Inflammatory macrophage treated with lipopolysaccharide for 4 hours (primary cell): ENCODE measurements at regions not wholly inside any gene's neighbourhood (a gene's known extent, or its start where the extent isn't known, plus 50 kb on each side); places are given as distances from the start of the nearest gene placed in this dataset.
A peak's percentile ranks its signal among the peaks of the same experiment; 100 is the strongest.

ENCODE experiments used
- DNase-seq: peaks from one replicate; pipeline ENCODE4 v3.0.0-alpha.2; 2020

DNA sequence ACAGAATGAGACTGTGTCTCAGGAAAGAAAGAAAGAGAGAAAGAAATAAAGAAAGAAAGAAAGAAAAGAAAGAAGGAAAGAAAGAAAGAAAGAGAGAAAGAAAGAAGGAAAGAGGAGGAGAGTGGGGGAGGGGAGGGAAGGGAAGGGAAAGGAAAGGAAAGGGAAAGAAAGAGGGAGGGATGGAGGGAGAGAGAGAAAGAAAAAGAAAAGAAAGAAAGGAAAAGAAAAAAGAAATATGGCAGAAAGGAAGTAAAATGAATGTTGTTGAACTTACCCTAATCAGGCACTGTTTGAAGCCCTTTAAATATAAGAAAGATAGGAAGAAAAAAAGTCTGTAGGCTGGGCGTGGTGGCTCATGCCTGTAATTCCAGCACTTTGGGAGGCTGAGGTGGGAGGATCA is 276.1 kb downstream of the INSC start:
- no peak for DNase-seq

DNA sequence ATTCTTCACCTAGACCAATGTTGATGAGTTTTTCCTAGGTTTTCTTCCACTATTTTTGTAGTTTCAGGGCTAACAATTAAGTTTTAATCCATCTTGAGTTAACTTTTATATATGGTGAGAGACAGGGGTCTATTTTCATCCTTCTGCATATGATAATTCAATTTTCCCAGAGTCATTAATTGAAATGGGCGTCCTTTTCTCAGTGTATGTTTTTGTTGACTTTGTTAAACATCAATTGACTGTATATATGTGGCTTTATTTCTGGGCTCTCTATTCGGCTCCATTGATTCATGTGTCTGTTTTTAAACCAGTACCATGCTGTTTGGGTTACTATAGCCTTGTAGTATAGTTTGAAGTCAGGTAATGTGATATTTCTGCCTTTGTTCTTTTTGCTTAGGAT is 282.1 kb downstream of the INSC start:
- no peak for DNase-seq

DNA sequence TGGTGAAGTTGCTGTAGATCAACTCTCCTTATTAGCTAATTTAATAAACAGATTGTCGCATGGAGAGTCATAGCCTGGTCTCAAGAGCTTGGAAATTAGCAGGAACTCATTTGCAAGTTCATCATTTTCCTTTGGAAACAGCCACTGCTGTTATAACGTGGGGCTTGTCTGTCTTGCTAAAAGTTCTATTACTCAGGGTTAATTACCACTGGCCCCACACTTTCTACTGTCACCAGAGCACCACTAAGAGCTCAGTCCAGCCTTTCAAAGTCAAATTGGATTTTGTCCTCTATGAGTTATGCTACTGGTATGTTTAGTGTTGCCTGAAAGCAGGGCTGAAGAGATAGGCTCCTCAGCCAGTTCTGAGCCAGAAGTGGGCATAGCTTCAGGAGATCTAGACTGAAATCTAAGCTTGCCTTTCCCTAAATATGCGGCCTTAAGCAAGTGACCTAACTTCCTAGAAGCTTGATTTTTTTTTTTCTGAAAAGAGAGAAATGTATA is 292.2 kb downstream of the INSC start:
- no peak for DNase-seq

DNA sequence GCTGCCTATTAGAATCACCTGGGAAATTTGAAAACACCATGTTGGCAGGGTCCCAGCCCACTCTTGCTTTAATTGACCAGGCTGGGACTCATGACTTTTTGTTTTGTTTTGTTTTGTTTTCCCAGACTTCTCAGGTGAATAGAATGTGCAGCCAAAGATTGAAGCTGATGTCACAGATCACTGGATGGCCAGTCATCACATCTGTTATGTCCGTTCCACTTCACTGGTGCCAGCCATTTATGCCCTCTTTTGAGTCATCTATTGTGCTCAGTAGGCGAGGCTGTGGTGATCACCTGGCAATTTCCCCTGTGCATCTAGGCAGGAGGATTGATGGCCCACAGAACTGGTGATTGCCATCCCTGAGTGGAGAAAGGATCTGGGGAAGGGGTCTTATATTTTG is 297.3 kb downstream of the INSC start:
- no peak for DNase-seq

DNA sequence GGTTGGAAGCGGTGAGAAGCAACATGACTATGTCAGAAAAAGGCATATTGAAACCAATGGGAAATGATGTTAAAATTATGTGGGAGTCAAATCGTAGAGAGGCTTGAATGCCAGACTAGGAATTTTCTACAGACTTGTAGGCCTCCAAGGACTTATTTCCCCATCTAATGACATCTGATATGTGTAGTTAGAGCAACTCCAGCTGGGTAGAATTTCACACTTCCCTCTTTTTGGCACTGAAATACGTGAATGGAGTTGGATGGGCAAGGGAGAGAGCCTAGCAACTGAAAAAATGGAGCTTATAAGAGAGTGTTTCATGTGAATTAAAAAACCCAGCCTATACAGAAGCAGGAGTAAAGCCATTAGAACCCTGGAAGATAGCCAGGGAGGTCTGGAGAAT is 304.2 kb downstream of the INSC start:
- no peak for DNase-seq

DNA sequence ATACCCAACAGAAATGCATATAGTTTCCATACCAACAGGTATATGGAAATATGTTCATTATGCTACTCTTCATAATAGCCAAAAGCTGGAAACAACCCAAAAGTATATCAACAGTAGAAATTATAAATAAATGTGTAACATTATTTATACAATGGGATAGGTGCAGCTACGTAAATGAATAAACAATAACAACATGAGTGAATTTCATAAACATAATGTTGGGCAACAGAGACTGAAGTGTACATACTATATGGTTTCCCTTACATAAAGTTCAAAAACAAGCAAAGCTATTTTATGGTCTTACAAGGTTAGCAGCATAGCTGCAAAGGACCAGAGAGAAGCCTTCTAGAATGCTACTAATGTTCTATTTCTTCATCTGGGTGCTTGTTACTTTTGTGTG is 305.0 kb downstream of the INSC start:
- DNase-seq: no peak

DNA sequence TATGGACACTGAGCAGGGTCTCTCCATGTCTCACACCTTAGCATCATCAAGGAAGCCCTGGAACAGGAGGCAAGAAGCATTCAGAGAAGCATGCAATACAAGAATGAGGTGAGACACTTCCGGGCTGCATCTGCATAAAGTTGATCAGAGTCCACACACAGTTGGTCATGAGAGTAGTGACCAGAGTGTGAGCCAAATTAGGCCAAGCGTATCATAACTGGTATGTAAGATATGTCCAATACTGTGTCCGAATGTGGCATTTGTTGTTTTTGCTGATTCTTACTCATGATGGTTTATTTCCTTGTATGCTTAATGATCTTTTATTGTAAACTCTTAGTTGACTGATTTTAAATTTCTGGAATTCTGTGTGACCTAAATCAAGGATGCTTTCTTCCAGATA is 315.7 kb downstream of the INSC start:
- no peak for DNase-seq

DNA sequence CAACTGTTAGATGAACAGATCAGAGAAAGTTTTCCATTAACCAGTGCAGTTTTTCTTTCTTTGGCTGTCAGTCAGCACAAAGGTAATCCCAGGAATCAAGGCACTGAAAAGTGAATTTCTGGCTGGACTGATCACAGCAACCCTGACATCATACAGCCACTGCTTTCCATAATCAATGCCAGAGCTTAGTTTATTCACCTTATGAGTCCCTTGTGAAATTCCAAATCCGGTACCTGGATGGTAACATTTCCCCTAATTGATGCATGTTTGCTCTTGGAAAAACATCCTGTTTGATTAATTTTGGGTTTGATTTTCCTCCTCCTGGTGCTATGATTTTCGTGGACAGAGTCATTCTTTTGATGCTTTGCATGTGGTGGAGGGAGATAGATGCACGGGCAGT is 319.8 kb downstream of the INSC start:
- DNase-seq: no peak

DNA sequence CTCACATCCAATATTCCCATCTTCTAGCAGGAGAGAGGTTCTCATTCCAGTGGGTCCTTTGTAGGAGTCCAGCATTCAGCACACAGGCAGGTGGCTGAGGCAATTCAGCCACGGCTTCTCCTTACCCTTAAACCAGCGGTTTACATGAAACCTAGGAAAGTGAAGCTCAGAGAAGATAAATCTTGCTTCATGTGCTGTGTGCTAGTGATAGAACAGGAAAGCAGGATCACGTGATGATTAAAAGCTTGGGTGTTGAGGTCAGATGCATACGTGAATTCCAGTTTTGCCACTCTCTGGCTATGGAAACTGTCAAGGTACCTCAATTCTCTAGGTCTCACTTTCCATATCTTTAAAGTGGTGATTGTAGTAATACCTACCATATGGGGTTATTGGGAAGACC is 331.6 kb downstream of the INSC start:
- no peak for DNase-seq

DNA sequence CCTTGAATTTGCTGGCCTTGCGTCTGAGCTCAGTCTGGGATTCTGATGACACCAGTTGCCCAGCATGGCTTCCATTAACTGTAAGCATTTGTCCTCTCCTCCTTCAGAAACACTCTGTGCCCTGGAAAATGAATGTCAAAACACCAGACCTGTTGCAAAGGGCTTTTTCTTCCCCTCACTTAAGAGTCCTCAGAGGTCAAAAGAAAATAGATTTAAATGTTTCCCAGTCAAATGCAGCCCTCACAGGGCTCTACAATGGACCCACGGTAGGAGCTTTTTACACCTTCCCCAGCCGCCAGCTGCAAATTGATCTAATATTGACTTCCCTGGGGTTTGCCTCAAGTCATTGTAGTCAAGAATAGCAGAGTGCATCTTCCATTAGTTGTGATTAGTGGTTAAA is 332.2 kb downstream of the INSC start:
- no peak for DNase-seq

DNA sequence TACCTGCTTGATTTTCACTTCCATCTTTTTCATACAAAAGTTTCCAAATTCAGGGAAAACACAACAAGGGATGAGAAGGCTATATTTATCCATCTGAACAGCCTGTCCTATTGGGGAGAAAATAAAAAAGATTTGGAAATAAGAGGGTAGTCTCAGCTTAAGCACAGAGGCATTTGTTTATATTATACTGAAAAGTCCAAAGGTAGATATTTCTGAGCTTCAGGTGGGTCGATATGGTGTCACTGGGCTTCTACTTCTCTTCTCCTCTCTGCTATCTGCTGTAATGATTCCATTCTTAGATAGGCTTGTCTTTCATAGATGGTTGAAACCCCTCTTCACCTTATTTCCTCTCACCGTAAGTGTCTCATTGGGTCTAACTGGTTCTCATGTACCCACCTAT is 337.0 kb downstream of the INSC start:
- DNase-seq: no peak

DNA sequence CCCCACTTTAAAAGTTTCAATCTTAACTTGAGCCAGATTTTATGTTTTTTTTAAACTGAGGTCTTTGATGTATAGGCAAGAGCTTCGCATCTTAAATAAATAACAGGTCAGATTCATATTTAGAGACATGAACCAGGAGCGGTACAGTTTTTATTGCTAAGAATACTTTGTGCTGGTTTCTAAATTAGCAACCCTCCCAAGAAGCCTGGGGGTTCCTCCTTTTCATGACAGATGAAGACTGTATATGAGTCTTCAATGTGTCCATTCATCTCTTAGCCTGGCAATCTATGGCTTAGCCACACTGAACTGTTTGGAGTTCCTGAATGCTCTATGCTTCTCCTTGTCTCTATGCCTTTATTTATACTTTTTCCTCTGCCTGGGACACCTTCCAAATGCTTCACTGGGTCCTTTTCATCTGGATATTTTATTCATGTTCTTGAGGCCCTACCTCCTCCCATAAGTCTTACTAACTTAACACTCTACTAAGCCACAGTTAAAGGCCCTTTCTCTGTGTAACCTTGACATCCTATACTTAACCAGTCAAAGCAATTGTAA is 338.6 kb downstream of the INSC start:
- DNase-seq: no peak

DNA sequence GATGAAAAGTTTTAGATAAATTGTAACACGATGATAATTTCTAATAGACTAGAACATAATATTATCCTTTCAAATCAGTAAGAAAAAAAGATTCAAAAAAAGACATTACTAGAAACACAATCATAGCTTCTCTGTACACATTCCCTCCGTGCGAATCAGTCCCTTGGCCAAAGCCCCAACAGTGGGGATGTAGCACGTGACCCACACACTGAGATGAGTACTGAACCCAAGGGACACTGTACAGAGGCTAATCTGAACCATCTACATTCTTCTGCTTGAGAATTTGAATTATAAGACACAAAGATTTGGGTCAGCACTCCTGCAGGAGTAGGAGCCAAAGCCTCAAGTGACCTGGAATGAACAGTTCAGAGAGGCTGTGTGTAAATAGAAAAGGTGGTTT is 353.7 kb downstream of the INSC start:
- DNase-seq: no peak

DNA sequence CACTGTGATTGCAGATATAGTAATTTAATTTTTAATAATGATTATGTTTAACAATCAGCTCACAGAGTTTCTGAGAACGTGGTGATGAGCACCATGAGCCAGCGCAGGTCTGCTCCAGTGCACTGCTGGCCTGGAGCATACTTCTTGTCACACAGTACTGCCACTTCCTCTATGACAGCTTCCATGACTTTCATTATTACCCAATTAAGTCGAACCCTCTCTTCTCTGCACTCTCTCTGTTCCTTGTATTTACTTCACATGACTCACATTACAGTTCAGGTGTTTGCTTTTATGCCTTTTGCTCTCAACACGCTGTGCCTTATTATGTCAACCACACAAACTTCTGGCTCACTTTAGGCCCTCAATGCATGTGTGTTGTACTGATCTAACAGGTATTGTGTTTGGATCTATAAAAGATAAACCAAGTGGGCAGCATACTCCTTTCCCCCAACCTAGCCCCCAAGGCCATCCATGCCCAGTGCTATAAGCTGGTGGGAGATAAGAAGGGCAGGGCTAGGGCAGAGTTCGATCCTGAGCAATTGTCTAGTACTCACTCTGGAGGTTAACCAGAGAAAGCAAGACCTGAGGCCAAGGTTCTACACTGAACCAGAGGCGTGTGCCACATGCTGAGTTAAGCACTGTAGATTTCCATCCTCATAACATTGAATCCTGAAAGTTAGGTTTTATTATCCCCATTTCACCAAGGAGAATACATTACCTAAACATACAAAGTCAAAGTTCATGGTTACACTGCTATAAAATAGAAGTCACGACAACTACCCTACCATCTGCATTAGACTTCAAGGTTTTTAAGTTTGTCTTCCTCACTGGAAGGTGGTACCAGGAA is 356.5 kb downstream of the INSC start:
- no peak for DNase-seq

DNA sequence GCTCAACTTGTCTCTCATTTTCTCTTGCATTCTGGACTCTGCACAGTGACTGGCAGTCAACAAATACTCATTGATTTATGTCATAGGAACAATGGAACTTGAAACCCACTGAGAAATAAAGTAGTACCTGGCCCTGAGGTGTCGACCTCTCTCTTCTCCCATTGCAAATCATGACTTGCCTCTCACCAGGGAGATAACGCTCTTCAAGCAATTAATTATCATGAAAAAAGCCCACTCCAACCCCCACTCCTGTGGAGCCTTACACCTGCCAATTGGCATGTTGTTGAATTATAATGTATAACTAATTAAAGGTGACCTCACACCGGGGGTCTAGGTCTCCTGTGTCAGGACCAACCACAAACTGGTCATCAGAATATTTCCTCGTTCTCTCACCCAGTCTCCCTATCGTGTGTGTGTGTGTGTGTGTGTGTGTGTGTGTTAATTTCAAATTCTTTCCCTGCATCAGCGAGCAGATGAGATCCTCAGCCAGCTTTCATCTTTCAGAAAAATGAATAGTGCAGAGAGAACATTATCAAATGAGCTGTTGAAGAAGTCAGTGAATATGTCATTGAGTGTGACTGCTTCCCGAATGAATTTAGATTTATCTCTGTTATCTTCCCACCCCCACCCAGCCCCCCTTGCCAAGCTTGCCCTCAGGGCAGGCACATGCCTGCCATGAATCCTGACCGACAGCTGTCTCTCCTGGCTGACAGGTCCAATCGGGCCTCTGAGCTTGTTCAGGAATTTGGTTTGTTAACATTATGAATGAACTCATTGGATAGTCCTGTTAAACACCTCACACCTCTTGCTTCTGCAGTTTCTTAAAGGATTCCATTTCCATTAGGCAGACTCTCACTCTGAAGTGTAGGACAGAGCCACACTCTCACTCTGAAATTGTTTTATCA is 357.4 kb downstream of the INSC start:
- no peak for DNase-seq

DNA sequence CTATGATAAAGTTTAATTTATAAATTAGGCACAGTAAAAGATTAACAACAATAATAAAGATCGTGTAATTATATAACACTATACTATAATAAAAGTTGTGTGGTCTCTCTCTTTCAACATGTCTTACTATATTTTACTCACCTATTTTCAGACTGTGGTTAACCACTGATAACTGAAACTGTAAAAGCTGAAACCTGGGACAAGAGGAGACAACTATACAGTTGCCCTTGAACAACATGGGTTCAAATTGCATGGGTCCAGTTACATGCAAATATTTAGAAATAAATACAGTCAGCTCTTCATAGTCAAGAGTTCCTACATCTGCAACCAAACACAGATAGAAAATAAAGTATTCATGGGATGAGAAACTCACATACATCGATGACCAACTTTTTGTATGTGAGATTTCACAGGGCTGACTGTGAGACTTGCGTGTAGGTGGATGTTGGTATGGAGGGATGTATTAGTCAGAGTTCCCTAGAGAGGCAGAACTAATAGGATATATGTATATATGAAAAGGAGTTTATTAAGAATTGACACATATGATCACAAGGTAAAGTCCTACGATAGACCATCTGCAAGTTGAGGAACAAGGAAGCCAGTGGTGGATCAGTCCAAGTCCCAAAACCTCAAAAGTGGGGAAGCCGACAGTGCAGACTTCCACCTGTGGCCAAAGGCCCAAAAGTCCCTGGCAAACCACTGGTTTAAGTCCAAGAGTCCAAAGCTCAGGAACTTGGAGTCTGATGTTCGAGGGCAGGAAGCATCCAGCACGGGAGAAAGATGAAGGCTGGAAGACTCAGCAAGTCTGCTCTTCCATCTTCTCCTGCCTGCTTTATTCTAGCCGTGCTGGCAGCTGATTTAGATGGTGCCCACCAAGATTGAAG is 359.5 kb downstream of the INSC start:
- DNase-seq: no peak

DNA sequence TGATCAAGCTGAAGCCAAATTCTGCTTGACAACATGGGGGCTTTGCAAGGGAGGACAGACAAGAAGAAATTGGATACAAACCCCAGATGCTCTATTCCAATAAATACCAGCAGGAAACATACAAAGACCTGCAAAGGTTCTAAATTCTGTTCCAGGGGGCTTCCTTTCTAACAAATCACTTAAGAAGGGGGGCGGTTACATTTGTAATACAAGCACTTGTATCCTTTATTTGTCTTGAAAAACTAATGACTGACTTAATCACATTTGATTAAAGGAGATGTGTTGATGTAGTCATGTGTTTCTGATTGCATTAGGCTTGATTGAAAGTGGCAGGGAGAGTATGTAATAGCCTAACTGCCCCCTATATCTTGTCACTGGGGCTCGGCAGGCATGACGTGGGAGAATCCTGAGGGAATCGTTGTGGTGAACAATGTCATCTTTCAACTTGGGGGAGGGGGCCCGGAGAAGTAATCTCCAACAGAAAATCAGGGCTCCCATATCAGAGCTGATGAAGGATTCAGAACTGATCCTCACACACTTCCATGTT is 361.7 kb downstream of the INSC start:
- DNase-seq: no peak

DNA sequence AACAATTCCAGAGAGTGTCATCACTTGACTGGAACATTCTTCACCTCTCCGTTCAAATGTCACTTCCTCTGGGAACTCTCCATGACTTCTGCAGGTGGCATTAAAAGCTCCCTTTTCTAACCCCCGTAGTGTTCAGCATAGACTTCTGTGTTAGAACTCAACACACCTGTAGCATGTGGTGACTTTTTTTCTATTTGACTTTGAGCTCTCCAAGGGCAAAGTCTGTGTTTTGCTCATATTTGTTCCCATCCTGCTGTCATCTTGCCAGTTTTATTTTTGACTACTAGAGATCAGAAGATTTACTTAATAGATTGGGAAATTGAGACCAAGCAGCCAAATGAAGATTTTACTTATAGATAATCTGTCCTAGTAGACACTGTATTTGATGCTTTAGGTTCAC is 367.1 kb downstream of the INSC start:
- no peak for DNase-seq

DNA sequence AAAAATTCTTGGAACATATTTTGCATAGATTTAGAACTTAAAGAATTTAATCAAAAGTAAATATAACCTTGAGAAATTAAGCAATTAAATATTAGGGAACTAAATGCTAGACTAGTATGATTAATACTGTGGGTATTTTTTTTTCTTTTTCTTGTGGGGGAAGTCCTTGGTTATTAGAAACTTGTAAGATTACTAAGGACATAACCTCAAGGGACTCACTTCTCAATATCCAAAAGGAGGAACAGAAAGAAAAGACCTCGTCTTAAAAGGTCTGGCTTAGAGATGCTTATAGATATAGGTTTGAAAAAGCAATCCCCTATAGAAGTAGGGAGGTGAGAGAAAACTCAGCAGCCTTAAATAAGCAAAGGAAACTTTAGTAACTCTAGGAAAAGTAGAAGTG is 368.5 kb downstream of the INSC start:
- DNase-seq: peak; percentile 33

DNA sequence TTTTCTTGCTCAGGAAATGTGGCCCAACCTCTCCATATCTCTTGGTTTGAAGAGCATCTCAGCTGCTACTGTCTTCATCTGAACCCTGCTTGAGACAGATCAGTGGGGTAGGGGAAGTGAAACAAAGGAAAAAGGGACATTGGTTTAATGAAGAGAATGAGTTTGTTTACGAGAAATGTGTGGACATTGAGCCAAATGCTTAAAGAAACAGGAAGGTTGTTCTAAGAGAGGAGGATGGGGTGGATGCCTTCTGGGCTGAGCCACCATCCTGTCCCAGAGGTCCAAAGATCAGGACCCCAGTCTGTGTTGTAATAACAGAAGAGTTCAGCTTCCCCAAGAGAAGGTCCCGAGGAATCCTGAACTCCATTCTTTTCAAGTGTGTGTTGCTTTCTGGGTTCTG is 369.7 kb downstream of the INSC start:
- peak; percentile 6 for DNase-seq

DNA sequence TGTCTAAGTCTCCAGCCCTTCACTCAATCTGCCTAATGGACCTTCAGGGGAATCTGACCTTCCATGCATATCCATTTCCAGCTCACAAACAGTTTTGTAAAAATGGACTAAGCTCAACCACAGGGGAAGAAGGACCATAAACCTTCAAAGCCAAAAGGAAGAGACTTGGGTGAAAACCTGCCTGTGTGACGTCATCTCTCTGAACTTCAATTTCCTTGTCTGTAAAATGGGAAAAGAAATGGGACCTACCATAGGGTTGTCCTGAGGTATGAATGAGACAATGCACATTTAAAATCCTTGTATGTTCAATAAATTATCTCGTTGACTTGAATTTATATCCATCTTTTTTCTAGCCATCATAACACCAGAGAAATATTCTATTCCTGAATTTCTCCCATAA is 370.7 kb downstream of the INSC start:
- DNase-seq: no peak

DNA sequence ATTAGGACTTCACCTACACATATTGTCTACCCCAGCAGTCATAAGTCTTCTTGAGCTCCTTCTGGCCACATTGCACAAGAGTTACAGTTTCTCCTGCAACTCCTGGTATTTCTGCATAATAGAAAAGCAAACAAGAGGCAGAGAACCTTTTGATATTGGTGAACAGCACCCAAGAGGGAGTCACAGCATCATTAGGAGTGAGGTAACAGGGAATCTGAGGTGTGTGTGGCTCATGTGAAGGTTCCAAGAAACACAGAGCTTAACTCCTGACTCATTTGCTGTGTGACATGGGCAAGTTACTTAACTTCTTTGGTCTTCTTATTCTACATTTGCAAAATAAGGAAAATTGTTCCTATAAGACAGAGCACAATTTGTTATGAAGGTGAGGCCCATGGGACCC is 374.6 kb downstream of the INSC start:
- DNase-seq: no peak
